ENCODE measurements at regions not wholly inside any gene's neighbourhood (a gene's known extent, or its start where the extent isn't known, plus 50 kb on each side); places are given as distances from the start of the nearest gene placed in this dataset.

GRCh38 chr1:78277253-78277652, 213.5 kb upstream of the PTGFR start:
- DNase-seq (ENCODE audit: low read depth, low spot score) = no peak
- RAD21 ChIA-PET (ENCODE audit: low non-redundant PET in 1 of 2, low total read pairs in 2 of 2, uncharacterized antibody in 2 of 2, unreplicated experiment in 2 of 2) = no interaction called here
- TF ChIP-seq YY1 (IDR thresholded peaks at IDR 0.05; ENCODE audit: extremely low read depth, insufficient replicate concordance, low read depth, low read length) (no peak), SP1 (IDR thresholded peaks at IDR 0.05; ENCODE audit: low read depth) (no peak), TCF7L2 (IDR thresholded peaks at IDR 0.05; ENCODE audit: borderline replicate concordance, extremely low read depth, insufficient read depth, insufficient read length) (no peak), EZH2phosphoT487 (IDR thresholded peaks at IDR 0.05; ENCODE audit: borderline replicate concordance) (no peak), ZFX (IDR thresholded peaks at IDR 0.05) (no peak), EGR1 (IDR thresholded peaks at IDR 0.05; ENCODE audit: low read depth) (no peak), SRF (IDR thresholded peaks at IDR 0.05; ENCODE audit: low read depth) (no peak), POLR2AphosphoS5 (IDR thresholded peaks at IDR 0.05; ENCODE audit: low read depth, low read length) (no peak), REST (IDR thresholded peaks at IDR 0.05; ENCODE audit: low read depth) (no peak), RAD21 (IDR thresholded peaks at IDR 0.05; ENCODE audit: low read depth) (no peak), EZH2 (IDR thresholded peaks at IDR 0.05) (no peak), POLR2A (IDR thresholded peaks at IDR 0.05; ENCODE audit: borderline replicate concordance, extremely low read depth, insufficient read depth, insufficient read length) (no peak), FOSL1 (IDR thresholded peaks at IDR 0.05; ENCODE audit: low read depth) (no peak), CBX3 (IDR thresholded peaks at IDR 0.05; ENCODE audit: low read depth) (no peak)
- TF ChIP-seq, protein P1, sequence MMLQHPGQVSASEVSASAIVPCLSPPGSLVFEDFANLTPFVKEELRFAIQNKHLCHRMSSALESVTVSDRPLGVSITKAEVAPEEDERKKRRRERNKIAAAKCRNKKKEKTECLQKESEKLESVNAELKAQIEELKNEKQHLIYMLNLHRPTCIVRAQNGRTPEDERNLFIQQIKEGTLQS (IDR thresholded peaks at IDR 0.05) = no peak
- POLR2A ChIA-PET = no interaction called here
- no peaks in the 10 kb centered on the region for H3K79me2 ChIP-seq (ENCODE audit: insufficient read depth, low read length)
- no peaks in the 10 kb centered on the region for H3K9me3 ChIP-seq (ENCODE audit: control insufficient read depth in 1 of 2, insufficient read depth in 1 of 2, low read depth in 1 of 2, low read length in 2 of 2)
- no peak overlapping the region for H3K9ac ChIP-seq (ENCODE audit: low read length)
- CTCF ChIA-PET = no interaction called here
- H3K4me2 ChIP-seq (ENCODE audit: low read length) = no peak overlapping the region; the same call in 1 of the 2 replicates
- no peaks in the 10 kb centered on the region for H3K27me3 ChIP-seq (ENCODE audit: insufficient read depth, low read length)
- H4K20me1 ChIP-seq (ENCODE audit: insufficient read depth) = no peaks in the 10 kb centered on the region
- no peaks in the 10 kb centered on the region for H3K36me3 ChIP-seq (ENCODE audit: control insufficient read depth in 1 of 2, insufficient read depth in 2 of 2, low read length in 2 of 2)
- no peak overlapping the region for H3K27ac ChIP-seq (ENCODE audit: low read depth, low read length)
- intact Hi-C loops (cut with micrococcal nuclease) = no loop called here
- no peak overlapping the region for H2AFZ ChIP-seq (ENCODE audit: low read depth, low read length, poor library complexity, severe bottlenecking)
- ATAC-seq = peak; percentile 54; the same call in 1 of the 2 replicates
- peaks cover 0 to 6% of the 10 kb centered on the region in 2 experiments; a peak in 1 of 4 replicates for H3K4me1 ChIP-seq (ENCODE audit: control insufficient read depth in 1 of 2, insufficient read depth in 2 of 2, low read length in 2 of 2)
- no peaks in the 10 kb centered on the region for H3K9me2 ChIP-seq (ENCODE audit: insufficient read depth)
- BruUV-seq (replicated peaks) = no TSS peak
- H3K4me3 ChIP-seq (replicated peaks in 1 of 2; ENCODE audit: low read depth in 1 of 2, low read length in 2 of 2) = no peak overlapping the region

Measured in HCT116 (cell line).